ENCODE measurements at regions not wholly inside any gene's neighbourhood (a gene's known extent, or its start where the extent isn't known, plus 50 kb on each side); places are given as distances from the start of the nearest gene placed in this dataset.
"Not testable (repeated sequence)": the region's sequence is repeated elsewhere in the genome, so short reads cannot be mapped to it uniquely, and the experiment has no call there.

GRCh38 chr4:148914301-148914700, 472.1 kb upstream of the NR3C2 start:
- Histone ChIP-seq H3K4me3 (no peak overlapping the region), H3K9me3 (no peaks in the 10 kb centered on the region), H3K27ac (no peak overlapping the region), H3K27me3 (no peaks in the 10 kb centered on the region), H3K36me3 (no peaks in the 10 kb centered on the region), H3K4me1 (no peaks in the 10 kb centered on the region)
- TF ChIP-seq, protein P1, sequence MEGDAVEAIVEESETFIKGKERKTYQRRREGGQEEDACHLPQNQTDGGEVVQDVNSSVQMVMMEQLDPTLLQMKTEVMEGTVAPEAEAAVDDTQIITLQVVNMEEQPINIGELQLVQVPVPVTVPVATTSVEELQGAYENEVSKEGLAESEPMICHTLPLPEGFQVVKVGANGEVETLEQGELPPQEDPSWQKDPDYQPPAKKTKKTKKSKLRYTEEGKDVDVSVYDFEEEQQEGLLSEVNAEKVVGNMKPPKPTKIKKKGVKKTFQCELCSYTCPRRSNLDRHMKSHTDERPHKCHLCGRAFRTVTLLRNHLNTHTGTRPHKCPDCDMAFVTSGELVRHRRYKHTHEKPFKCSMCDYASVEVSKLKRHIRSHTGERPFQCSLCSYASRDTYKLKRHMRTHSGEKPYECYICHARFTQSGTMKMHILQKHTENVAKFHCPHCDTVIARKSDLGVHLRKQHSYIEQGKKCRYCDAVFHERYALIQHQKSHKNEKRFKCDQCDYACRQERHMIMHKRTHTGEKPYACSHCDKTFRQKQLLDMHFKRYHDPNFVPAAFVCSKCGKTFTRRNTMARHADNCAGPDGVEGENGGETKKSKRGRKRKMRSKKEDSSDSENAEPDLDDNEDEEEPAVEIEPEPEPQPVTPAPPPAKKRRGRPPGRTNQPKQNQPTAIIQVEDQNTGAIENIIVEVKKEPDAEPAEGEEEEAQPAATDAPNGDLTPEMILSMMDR (IDR thresholded peaks at IDR 0.05), result no peak
- DNase-seq, result no peak
- intact Hi-C loops (cut with DNase I), result no loop called here
- no peak for ATAC-seq

DNA sequence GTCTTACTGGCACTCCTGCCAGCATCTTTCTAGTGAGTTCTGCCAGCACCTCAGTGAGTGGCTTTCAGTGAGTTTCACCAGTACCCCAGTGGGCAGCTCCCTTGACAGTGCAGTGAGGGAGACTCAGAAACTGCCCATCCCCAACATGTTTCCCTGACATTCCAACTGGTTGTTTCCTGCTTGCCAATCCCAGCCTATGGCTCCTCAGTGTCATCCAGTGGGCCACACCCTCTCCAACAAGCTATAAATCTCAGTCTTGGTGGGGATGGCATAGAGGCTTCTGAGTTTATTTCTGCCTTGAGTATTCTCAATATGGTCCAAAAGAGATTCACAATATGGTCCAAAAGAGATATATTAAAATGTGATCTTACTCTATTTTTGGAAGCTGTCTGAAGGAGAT, 461.2 kb upstream of the NR3C2 start:
- Histone ChIP-seq H3K27me3 (no peaks in the 10 kb centered on the region), H3K9me3 (peaks cover 0 to 11% of the 10 kb centered on the region in 2 donors), H3K36me3 (no peaks in the 10 kb centered on the region), H3K27ac (no peak overlapping the region), H3K4me1 (no peaks in the 10 kb centered on the region), H3K4me3 (no peak overlapping the region)
- TF ChIP-seq, protein P1 (IDR thresholded peaks at IDR 0.05), result no peak
- DNase-seq (no peak), ATAC-seq (no peak)
- intact Hi-C loops (cut with DNase I), result no loop called here

DNA sequence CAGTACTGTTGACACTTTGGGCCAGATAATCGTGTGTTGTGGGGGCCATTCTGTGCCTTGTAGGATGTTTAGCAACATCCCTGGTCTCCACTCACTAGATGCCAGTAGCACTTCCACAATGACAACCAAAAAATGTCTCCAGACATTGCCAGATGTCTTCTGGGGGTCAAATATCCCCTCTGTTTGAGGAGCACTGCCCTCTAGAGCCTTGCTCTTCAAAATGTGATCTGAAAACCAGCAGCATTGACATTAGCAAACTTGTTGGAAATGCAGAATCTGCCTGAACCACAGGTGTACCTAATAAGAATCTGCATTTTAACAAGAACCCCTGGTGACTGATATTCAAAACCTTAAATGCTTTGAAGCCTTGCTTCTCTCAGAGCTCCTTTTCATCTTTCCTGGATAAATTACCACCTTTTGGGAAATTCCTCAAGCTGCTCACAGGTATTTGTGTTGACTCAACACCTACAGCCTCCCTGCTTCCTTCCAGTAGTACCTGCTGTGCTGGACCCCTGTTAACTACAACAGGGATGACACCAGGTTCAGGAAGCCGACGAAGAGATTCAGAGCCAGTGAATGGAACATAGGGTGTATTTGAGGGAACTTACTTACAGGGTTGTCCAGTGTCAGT, 459.0 kb upstream of the NR3C2 start:
- H3K36me3 ChIP-seq, result no peaks in the 10 kb centered on the region
- TF ChIP-seq, protein P1 (IDR thresholded peaks at IDR 0.05), result no peak
- DNase-seq, result no peak
- H3K27ac ChIP-seq, result no peak overlapping the region
- intact Hi-C loops (cut with DNase I), result no loop called here
- H3K27me3 ChIP-seq, result no peaks in the 10 kb centered on the region
- no peak overlapping the region for H3K4me3 ChIP-seq
- no peaks in the 10 kb centered on the region for H3K4me1 ChIP-seq
- no peak for ATAC-seq
- H3K9me3 ChIP-seq, result peaks cover 0 to 33% of the 10 kb centered on the region in 2 donors

- H3K36me3 ChIP-seq; H3K27me3 ChIP-seq; ATAC-seq; H3K4me1 ChIP-seq; DNase-seq; intact Hi-C loops (cut with DNase I); H3K27ac ChIP-seq; H3K4me3 ChIP-seq: not testable (repeated sequence)
- peaks cover 0 to 34% of the 10 kb centered on the region in 2 donors for H3K9me3 ChIP-seq
Observed at GRCh38 chr4:148898139-148898538, 455.9 kb upstream of the NR3C2 start.

DNA sequence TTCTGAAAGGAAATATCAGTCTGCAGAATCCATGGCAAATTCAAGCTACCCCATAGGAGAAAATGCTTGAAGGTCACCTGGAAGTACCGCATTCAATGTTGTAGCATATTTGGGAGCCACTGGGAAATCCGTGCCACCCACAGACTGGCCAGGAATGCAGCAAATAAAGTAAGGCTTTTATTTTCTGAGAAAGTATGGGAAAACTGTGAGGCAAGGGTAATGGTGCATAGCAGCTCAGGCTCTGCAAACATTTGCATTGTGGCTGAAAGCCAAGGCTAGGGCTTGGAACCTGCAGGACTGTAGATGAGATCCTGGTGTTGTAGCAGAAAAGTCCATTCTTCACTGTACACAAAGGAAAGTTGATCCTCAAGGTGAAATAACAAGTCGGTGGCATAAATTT, 450.9 kb upstream of the NR3C2 start:
- Histone ChIP-seq H3K9me3 (peaks cover 0 to 19% of the 10 kb centered on the region in 2 donors), H3K4me1 (no peaks in the 10 kb centered on the region), H3K4me3 (no peak overlapping the region), H3K36me3 (no peaks in the 10 kb centered on the region), H3K27me3 (no peaks in the 10 kb centered on the region), H3K27ac (no peak overlapping the region)
- ATAC-seq (no peak), DNase-seq (no peak)
- TF ChIP-seq, protein P1 (IDR thresholded peaks at IDR 0.05), result no peak
- intact Hi-C loops (cut with DNase I), result no loop called here

GRCh38 chr4:148883891-148884290, 441.7 kb upstream of the NR3C2 start:
- H3K36me3 ChIP-seq, result no peaks in the 10 kb centered on the region
- DNase-seq, result no peak
- intact Hi-C loops (cut with DNase I), result no loop called here
- TF ChIP-seq, protein P1 (IDR thresholded peaks at IDR 0.05), result no peak
- ATAC-seq, result no peak
- no peak overlapping the region for H3K4me3 ChIP-seq
- no peaks in the 10 kb centered on the region for H3K9me3 ChIP-seq
- no peaks in the 10 kb centered on the region for H3K4me1 ChIP-seq
- H3K27me3 ChIP-seq, result no peaks in the 10 kb centered on the region
- no peak overlapping the region for H3K27ac ChIP-seq
